ENCODE measurements at regions not wholly inside any gene's neighbourhood (a gene's known extent, or its start where the extent isn't known, plus 50 kb on each side); places are given as distances from the start of the nearest gene placed in this dataset.

DNA sequence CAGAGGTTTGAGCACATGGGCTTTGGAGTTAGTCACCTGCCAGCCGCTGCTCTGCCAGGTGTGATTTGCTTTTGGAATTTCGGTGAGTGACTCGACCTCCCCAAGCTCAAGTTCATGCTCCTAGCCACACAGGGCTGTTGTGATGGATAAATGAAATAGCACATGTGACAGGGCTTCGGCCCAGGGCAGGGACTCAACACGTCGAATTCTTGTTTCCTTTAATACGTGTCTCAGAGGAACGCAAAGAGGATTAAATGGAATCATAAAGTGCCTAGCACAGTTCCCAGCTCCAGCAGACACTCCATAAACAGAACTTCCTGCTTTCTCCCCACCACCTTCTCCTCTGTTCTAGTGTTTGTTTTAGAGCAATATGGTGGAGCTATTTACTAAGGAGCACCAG is 88.3 kb upstream of the CHST15 start:
- TF ChIP-seq POLR2AphosphoS5 (IDR thresholded peaks at IDR 0.05), result no peak
- TF ChIP-seq, protein P1, sequence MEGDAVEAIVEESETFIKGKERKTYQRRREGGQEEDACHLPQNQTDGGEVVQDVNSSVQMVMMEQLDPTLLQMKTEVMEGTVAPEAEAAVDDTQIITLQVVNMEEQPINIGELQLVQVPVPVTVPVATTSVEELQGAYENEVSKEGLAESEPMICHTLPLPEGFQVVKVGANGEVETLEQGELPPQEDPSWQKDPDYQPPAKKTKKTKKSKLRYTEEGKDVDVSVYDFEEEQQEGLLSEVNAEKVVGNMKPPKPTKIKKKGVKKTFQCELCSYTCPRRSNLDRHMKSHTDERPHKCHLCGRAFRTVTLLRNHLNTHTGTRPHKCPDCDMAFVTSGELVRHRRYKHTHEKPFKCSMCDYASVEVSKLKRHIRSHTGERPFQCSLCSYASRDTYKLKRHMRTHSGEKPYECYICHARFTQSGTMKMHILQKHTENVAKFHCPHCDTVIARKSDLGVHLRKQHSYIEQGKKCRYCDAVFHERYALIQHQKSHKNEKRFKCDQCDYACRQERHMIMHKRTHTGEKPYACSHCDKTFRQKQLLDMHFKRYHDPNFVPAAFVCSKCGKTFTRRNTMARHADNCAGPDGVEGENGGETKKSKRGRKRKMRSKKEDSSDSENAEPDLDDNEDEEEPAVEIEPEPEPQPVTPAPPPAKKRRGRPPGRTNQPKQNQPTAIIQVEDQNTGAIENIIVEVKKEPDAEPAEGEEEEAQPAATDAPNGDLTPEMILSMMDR (IDR thresholded peaks at IDR 0.05), result no peak

All from esophagus muscularis mucosa (tissue), 3 donors.